Panc1 (cell line): ENCODE measurements at regions not wholly inside any gene's neighbourhood (a gene's known extent, or its start where the extent isn't known, plus 50 kb on each side); places are given as distances from the start of the nearest gene placed in this dataset.

Experiments
- ATAC-seq: fragments of 200-7000 bp; cut with Tn5 transposase; 2 replicates; pipeline ENCODE4 v1.9.1; 2020; ENCODE audit warnings: mild to moderate bottlenecking, moderate library complexity
- BruUV-seq: library from RNA; stranded (reverse); fragments of 400-500 nt; replicated peaks from 2 replicates; lab custom pipeline; 2021; lab: Mats Ljungman, UMichigan
- CTCF ChIA-PET: fragments of 300-600 bp; sonication (Branson Sonifier 250); formaldehyde crosslinking; loops from one replicate; lab custom pipeline; 2022; ENCODE audit warnings: antibody characterized with exemption; lab: Charles Lee
- POLR2A ChIA-PET: fragments of 300-600 bp; sonication (Branson Sonifier 250); formaldehyde crosslinking; loops from one replicate; lab custom pipeline; 2022; ENCODE audit warnings: antibody characterized with exemption; lab: Charles Lee
- DNase-seq: peaks from one replicate; pipeline ENCODE4 v3.0.0-alpha.2; 2010; ENCODE audit warnings: low read depth, low spot score
- H3K27ac ChIP-seq: 2 replicates; pipeline ENCODE4 v1.5.1; 2011; ENCODE audit warnings: mild to moderate bottlenecking, low read length, inconsistent platforms
- H3K27me3 ChIP-seq: fragments of 200-500 bp; sonication (Bioruptor generic); 2 replicates; pipeline ENCODE4 v1.6.0; 2014; ENCODE audit warnings: low read length, inconsistent platforms; ENCODE audit not compliant: control insufficient read depth, insufficient read depth
- H3K36me3 ChIP-seq: fragments of 200-500 bp; sonication (Bioruptor generic); 2 replicates; pipeline ENCODE4 v1.5.1; 2014; ENCODE audit warnings: inconsistent platforms, mild to moderate bottlenecking, low read length, moderate library complexity; ENCODE audit not compliant: control insufficient read depth, insufficient read depth
- H3K4me1 ChIP-seq: 2 replicates; pipeline ENCODE4 v1.5.1; 2011; ENCODE audit warnings: inconsistent platforms, mild to moderate bottlenecking, low read length, moderate library complexity; ENCODE audit not compliant: control insufficient read depth, insufficient read depth
- H3K4me3 ChIP-seq, 2 experiments: 2 replicates each; pipeline ENCODE4 v1.5.1; 2011 to 2012; ENCODE audit warnings: low read depth in 2 of 2, low read length in 2 of 2, mild to moderate bottlenecking in 2 of 2, inconsistent platforms in 1 of 2, moderate library complexity in 1 of 2
- H3K9me3 ChIP-seq: fragments of 200-500 bp; sonication (Bioruptor generic); 2 replicates; pipeline ENCODE4 v1.5.1; 2014; ENCODE audit warnings: low read depth, mild to moderate bottlenecking, inconsistent platforms, low read length, moderate library complexity; ENCODE audit not compliant: control insufficient read depth, insufficient read depth
- CTCF ChIP-seq: fragments of 450-650 bp; IDR thresholded peaks from 2 replicates; pipeline ENCODE4 v1.5.1; 2017; ENCODE audit warnings: mild to moderate bottlenecking
- POLR2AphosphoS5 ChIP-seq: IDR thresholded peaks from 2 replicates; pipeline ENCODE4 v1.6.1; 2012; ENCODE audit warnings: mild to moderate bottlenecking, low read depth, low read length, moderate library complexity
- REST ChIP-seq, 2 experiments: IDR thresholded peaks; 2 replicates each; pipeline ENCODE4 v1.6.1; 2011 to 2012; ENCODE audit warnings: low read depth in 2 of 2, control low read depth in 1 of 2, low read length in 1 of 2, mild to moderate bottlenecking in 1 of 2, moderate library complexity in 1 of 2; ENCODE audit not compliant: insufficient read depth in 1 of 2
- SIN3A ChIP-seq: IDR thresholded peaks from 2 replicates; pipeline ENCODE4 v1.6.1; 2012; ENCODE audit warnings: low read depth, mild to moderate bottlenecking, low read length, moderate library complexity, borderline replicate concordance; ENCODE audit not compliant: insufficient read depth
- TCF7L2 ChIP-seq: IDR thresholded peaks from 2 replicates; pipeline ENCODE4 v1.6.1; 2011; ENCODE audit warnings: mild to moderate bottlenecking, low read depth, low read length, inconsistent platforms
- in situ Hi-C: cut with HindIII; loops from 2 replicates; pipeline ENCODE4 v1.10.0; 2016; ENCODE audit warnings: low sequenced_read_pairs, low pct_unique_long_range_greater_than_20kb
- intact Hi-C: fragments of 100-400 bp; cut with micrococcal nuclease; formaldehyde crosslinking; loops from one replicate; pipeline ENCODE4 v1.10.0; 2022; ENCODE audit not compliant: unreplicated experiment

GRCh38 chr5:75940418-75940817 lies 142.8 kb upstream of the SV2C start:
- TF ChIP-seq POLR2AphosphoS5, result no peak
- in situ Hi-C loops (no loop called here), intact Hi-C loops (no loop called here)
- no peaks in the 10 kb centered on the region for H3K9me3 ChIP-seq
- no peak for DNase-seq
- no TSS peak for BruUV-seq
- no peaks in the 10 kb centered on the region for H3K4me1 ChIP-seq
- ChIA-PET CTCF (no interaction called here), POLR2A (no interaction called here)
- H3K27ac ChIP-seq, result no peak overlapping the region
- H3K4me3 ChIP-seq, result no peak overlapping the region
- ATAC-seq, result no peak
- H3K36me3 ChIP-seq, result no peaks in the 10 kb centered on the region
- H3K27me3 ChIP-seq, result peaks cover 6% of the 10 kb centered on the region; the same call in 1 of the 2 replicates

- BruUV-seq, result no TSS peak
- ATAC-seq, result no peak
- in situ Hi-C loops, result no loop called here
- Histone ChIP-seq H3K27me3 (peaks cover 4% of the 10 kb centered on the region), H3K36me3 (no peaks in the 10 kb centered on the region), H3K4me1 (no peaks in the 10 kb centered on the region), H3K27ac (no peak overlapping the region), H3K9me3 (no peaks in the 10 kb centered on the region), H3K4me3 (no peak overlapping the region)
- CTCF ChIA-PET, result no interaction called here
- POLR2A ChIA-PET, result no interaction called here
- intact Hi-C loops, result no loop called here
- DNase-seq, result no peak
- no peak for TF ChIP-seq POLR2AphosphoS5
- TF ChIP-seq SIN3A, result no peak
- no peak for TF ChIP-seq REST (IDR thresholded peaks at IDR 0.05; ENCODE audit: insufficient read depth in 1 of 2, low read depth in 2 of 2, low read length in 1 of 2)
- TF ChIP-seq CTCF, result no peak
- no peak for TF ChIP-seq TCF7L2
These were observed 147.6 kb upstream of the SV2C start for GRCh38 chr5:75935572-75935971.

- BruUV-seq, result no TSS peak
- Histone ChIP-seq H3K9me3 (no peaks in the 10 kb centered on the region), H3K27ac (no peak overlapping the region), H3K4me3 (no peak overlapping the region), H3K36me3 (no peaks in the 10 kb centered on the region), H3K4me1 (no peaks in the 10 kb centered on the region), H3K27me3 (peaks cover 9% of the 10 kb centered on the region)
- POLR2A ChIA-PET, result no interaction called here
- CTCF ChIA-PET, result no interaction called here
- in situ Hi-C loops (no loop called here), intact Hi-C loops (no loop called here)
- DNase-seq (no peak), ATAC-seq (no peak)
- TF ChIP-seq TCF7L2 (no peak), SIN3A (no peak), POLR2AphosphoS5 (no peak), REST (IDR thresholded peaks at IDR 0.05; ENCODE audit: insufficient read depth in 1 of 2, low read depth in 2 of 2, low read length in 1 of 2) (no peak), CTCF (no peak)
These were observed 149.7 kb upstream of the SV2C start for GRCh38 chr5:75933489-75933888.
